Neuronal stem cell (in vitro differentiated cells): ENCODE measurements at regions not wholly inside any gene's neighbourhood (a gene's known extent, or its start where the extent isn't known, plus 50 kb on each side); places are given as distances from the start of the nearest gene placed in this dataset.

ENCODE experiments used
- DNase-seq: peaks from one replicate; pipeline ENCODE4 v3.0.0-alpha.2; 2013; ENCODE audit warnings: low spot score
- H2AFZ ChIP-seq: one replicate; pipeline ENCODE4 v1.6.1; 2013; ENCODE audit warnings: mild to moderate bottlenecking, low read length, inconsistent platforms
- H2AK5ac ChIP-seq: 2 replicates; pipeline ENCODE4 v1.6.1; 2013; ENCODE audit warnings: low read depth, mild to moderate bottlenecking, inconsistent platforms, low read length, moderate library complexity, mixed read lengths
- H2BK120ac ChIP-seq: 2 replicates; pipeline ENCODE4 v1.6.1; 2013; ENCODE audit warnings: low read depth, mild to moderate bottlenecking, inconsistent platforms, low read length, moderate library complexity, mixed read lengths
- H2BK12ac ChIP-seq: one replicate; pipeline ENCODE4 v1.6.1; 2013; ENCODE audit warnings: low read length, inconsistent platforms
- H2BK15ac ChIP-seq: 2 replicates; pipeline ENCODE4 v1.6.1; 2013; ENCODE audit warnings: mild to moderate bottlenecking, low read length, inconsistent platforms, mixed read lengths
- H2BK5ac ChIP-seq: one replicate; pipeline ENCODE4 v1.6.1; 2013; ENCODE audit warnings: inconsistent platforms, mild to moderate bottlenecking, low read length, moderate library complexity
- H3K14ac ChIP-seq: one replicate; pipeline ENCODE4 v1.6.1; 2013; ENCODE audit warnings: low read length, inconsistent platforms
- H3K18ac ChIP-seq: 2 replicates; pipeline ENCODE4 v1.6.1; 2013; ENCODE audit warnings: low read length, inconsistent platforms
- H3K23ac ChIP-seq: 2 replicates; pipeline ENCODE4 v1.6.1; 2013; ENCODE audit warnings: low read depth, mild to moderate bottlenecking, mixed read lengths, low read length, inconsistent platforms; ENCODE audit not compliant: poor library complexity
- H3K27ac ChIP-seq: replicated peaks from 3 replicates; pipeline ENCODE4 v1.5.1; 2013; ENCODE audit warnings: low read length, inconsistent platforms
- H3K27me3 ChIP-seq, 3 experiments: 2 replicates each; pipeline ENCODE4 v1.6.1; 2013; ENCODE audit warnings: low read length in 3 of 3, mild to moderate bottlenecking in 2 of 3, inconsistent platforms in 1 of 3, low read depth in 1 of 3, mixed read lengths in 1 of 3, moderate library complexity in 1 of 3; ENCODE audit not compliant: control insufficient read depth in 3 of 3, insufficient read depth in 3 of 3
- H3K36me3 ChIP-seq, 2 donors: replicated peaks in 1 of 2; 2 replicates each; pipeline ENCODE4 v1.6.1; 2013; ENCODE audit warnings: low read length in 2 of 2; ENCODE audit not compliant: control insufficient read depth in 2 of 2, insufficient read depth in 2 of 2
- H3K4ac ChIP-seq: 2 replicates; pipeline ENCODE4 v1.6.1; 2013; ENCODE audit warnings: inconsistent platforms, mild to moderate bottlenecking, low read length, moderate library complexity
- H3K4me1 ChIP-seq, 2 donors: 1 replicate in 1 of 2; 2 replicates in 1 of 2; pipeline ENCODE4 v1.6.1; 2013; ENCODE audit warnings: low read length in 2 of 2, low read depth in 1 of 2; ENCODE audit not compliant: control insufficient read depth in 2 of 2, insufficient read depth in 1 of 2
- H3K4me2 ChIP-seq: one replicate; pipeline ENCODE4 v1.6.1; 2013; ENCODE audit warnings: mild to moderate bottlenecking, low read length, inconsistent platforms; ENCODE audit not compliant: insufficient read depth, poor library complexity, severe bottlenecking
- H3K4me3 ChIP-seq, 2 donors: 2 replicates each; pipeline ENCODE4 v1.5.1; 2013; ENCODE audit warnings: low read length in 2 of 2, mild to moderate bottlenecking in 2 of 2, inconsistent platforms in 1 of 2, moderate library complexity in 1 of 2
- H3K79me1 ChIP-seq: one replicate; pipeline ENCODE4 v1.6.1; 2013; ENCODE audit warnings: low read depth, mild to moderate bottlenecking, inconsistent platforms, low read length, moderate library complexity
- H3K9ac ChIP-seq: one replicate; pipeline ENCODE4 v1.6.1; 2013; ENCODE audit warnings: mild to moderate bottlenecking, low read depth, low read length, inconsistent platforms; ENCODE audit not compliant: poor library complexity
- H3K9me3 ChIP-seq, 2 donors: replicated peaks in 1 of 2; 2 replicates each; pipeline versions ENCODE3 to v1.6.1; 2013; ENCODE audit warnings: low read length in 2 of 2, mild to moderate bottlenecking in 2 of 2, inconsistent platforms in 1 of 2, low read depth in 1 of 2, mixed read lengths in 1 of 2, moderate library complexity in 1 of 2; ENCODE audit not compliant: control insufficient read depth in 2 of 2, insufficient read depth in 1 of 2
- H4K8ac ChIP-seq: one replicate; pipeline ENCODE4 v1.6.1; 2013; ENCODE audit warnings: low read depth, mild to moderate bottlenecking, inconsistent platforms, low read length, moderate library complexity
- H4K91ac ChIP-seq: one replicate; pipeline ENCODE4 v1.6.1; 2013; ENCODE audit warnings: low read length, low read depth, mild to moderate bottlenecking, inconsistent platforms; ENCODE audit not compliant: poor library complexity
- WGBS, 2 donors: extraction: QIAGEN DNeasy Blood & Tissue Kit; methylation state at CpG; one replicate each; pipeline ENCODE4 v1.1.7; 2013; ENCODE audit warnings: missing lambda C conversion rate in 2 of 2, mixed read lengths in 1 of 2; ENCODE audit not compliant: insufficient read length in 2 of 2, insufficient replicate concordance in 1 of 2; ENCODE audit errors: extremely low coverage in 2 of 2; 5-methylcytosine and 5-hydroxymethylcytosine counted together

DNA sequence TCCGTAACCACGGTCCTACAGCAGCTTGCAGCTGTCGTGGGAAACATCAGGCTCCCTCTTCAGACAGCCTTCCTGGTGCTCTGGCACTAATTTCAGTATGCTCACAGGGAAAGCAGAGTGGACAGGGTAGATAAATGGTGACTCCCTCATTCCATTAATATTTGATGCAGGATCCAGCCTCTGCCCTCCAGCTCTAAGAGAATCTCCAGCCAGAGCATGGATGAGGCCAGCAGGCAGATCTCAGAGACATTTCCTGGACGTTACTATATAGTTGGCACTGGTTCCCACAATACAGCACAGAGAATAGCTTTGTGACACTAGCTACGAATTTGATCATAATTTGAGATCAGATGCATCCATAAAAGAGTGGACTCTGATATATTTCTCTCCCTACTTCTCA lies 341.4 kb downstream of the LIG4 start:
- Histone ChIP-seq H2BK12ac (no peak overlapping the region), H2BK5ac (no peak overlapping the region), H4K8ac (no peak overlapping the region), H3K36me3 (no peaks in the 10 kb centered on the region), H2BK120ac (no peak overlapping the region), H4K91ac (no peak overlapping the region), H3K4me3 (no peak overlapping the region), H3K4me2 (no peak overlapping the region), H3K14ac (no peak overlapping the region), H2AK5ac (no peak overlapping the region), H3K4me1 (no peaks in the 10 kb centered on the region), H3K27me3 (peaks cover 0 to 23% (median 0%) of the 10 kb centered on the region in 3 experiments), H2AFZ (no peak overlapping the region), H3K27ac (no peak overlapping the region), H3K23ac (no peak overlapping the region), H3K18ac (no peak overlapping the region), H3K9ac (no peak overlapping the region), H3K9me3 (no peaks in the 10 kb centered on the region), H3K4ac (no peak overlapping the region), H3K79me1 (no peaks in the 10 kb centered on the region), H2BK15ac (no peak overlapping the region)
- no CpG with 5 or more reads among the region's 5 CpGs for WGBS, 2 donors
- DNase-seq: no peak

DNA sequence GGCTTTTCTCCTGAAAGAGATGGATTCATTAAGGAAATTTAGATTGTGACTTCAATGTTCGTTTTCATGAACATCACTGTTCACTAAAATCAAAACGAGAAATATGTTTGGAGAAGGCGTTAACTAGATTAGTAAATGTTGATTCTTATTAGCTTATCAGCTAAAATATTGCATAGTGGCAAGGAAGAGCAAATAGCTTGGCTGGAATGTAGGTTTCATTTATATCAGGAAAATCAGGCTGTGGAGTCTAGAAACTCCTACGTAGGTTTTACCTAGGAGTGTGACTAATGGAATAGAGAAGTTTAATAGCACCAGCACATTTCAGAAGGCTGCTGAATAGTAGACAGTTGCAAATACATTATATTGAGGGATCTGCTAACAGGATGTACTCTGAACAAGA lies 344.9 kb downstream of the LIG4 start:
- DNase-seq: no peak
- H3K79me1 ChIP-seq: no peaks in the 10 kb centered on the region
- H2AFZ ChIP-seq: no peak overlapping the region

GRCh38 chr13:107867701-107868661 lies 347.4 kb downstream of the LIG4 start:
- no peaks in the 10 kb centered on the region for H3K79me1 ChIP-seq
- no peak overlapping the region for H2AK5ac ChIP-seq
- H3K4me3 ChIP-seq: peak overlapping the region; percentile 57 to 85
- H3K27me3 ChIP-seq: peaks cover 0 to 55% (median 13%) of the 10 kb centered on the region in 3 experiments
- H3K9me3 ChIP-seq: no peaks in the 10 kb centered on the region
- H4K91ac ChIP-seq: no peak overlapping the region
- H3K18ac ChIP-seq: peak overlapping the region; percentile 87
- H2BK5ac ChIP-seq: peak overlapping the region; percentile 53
- WGBS, 2 donors: no CpG with 5 or more reads among the region's 81 CpGs
- no peak overlapping the region for H3K27ac ChIP-seq
- peak; percentile 66 for DNase-seq
- H3K14ac ChIP-seq: no peak overlapping the region
- peak overlapping the region; percentile 95 for H3K23ac ChIP-seq
- peaks cover 2 to 3% of the 10 kb centered on the region in 2 donors for H3K4me1 ChIP-seq
- H3K4me2 ChIP-seq: peak overlapping the region; percentile 86
- no peak overlapping the region for H2BK12ac ChIP-seq
- H3K36me3 ChIP-seq: no peaks in the 10 kb centered on the region
- no peak overlapping the region for H4K8ac ChIP-seq
- peak overlapping the region; percentile 54 for H2BK15ac ChIP-seq
- H2BK120ac ChIP-seq: no peak overlapping the region
- H3K9ac ChIP-seq: peak overlapping the region; percentile 77
- H2AFZ ChIP-seq: peak overlapping the region; percentile 92
- no peak overlapping the region for H3K4ac ChIP-seq

More for the DNA sequence above, 344.9 kb downstream of the LIG4 start:
- Histone ChIP-seq H2BK15ac (no peak overlapping the region), H4K8ac (no peak overlapping the region), H2BK5ac (no peak overlapping the region), H3K27ac (no peak overlapping the region), H3K23ac (no peak overlapping the region), H3K9ac (no peak overlapping the region), H3K14ac (no peak overlapping the region), H3K4ac (no peak overlapping the region), H3K4me1 (peaks cover 2 to 3% of the 10 kb centered on the region in 2 donors), H3K4me3 (no peak overlapping the region), H3K18ac (no peak overlapping the region), H3K27me3 (peaks cover 0 to 48% (median 9%) of the 10 kb centered on the region in 3 experiments), H2AK5ac (no peak overlapping the region), H4K91ac (no peak overlapping the region), H2BK12ac (no peak overlapping the region), H2BK120ac (no peak overlapping the region), H3K9me3 (no peaks in the 10 kb centered on the region), H3K4me2 (no peak overlapping the region), H3K36me3 (no peaks in the 10 kb centered on the region)
- no CpG with 5 or more reads among the region's 4 CpGs for WGBS, 2 donors

DNA sequence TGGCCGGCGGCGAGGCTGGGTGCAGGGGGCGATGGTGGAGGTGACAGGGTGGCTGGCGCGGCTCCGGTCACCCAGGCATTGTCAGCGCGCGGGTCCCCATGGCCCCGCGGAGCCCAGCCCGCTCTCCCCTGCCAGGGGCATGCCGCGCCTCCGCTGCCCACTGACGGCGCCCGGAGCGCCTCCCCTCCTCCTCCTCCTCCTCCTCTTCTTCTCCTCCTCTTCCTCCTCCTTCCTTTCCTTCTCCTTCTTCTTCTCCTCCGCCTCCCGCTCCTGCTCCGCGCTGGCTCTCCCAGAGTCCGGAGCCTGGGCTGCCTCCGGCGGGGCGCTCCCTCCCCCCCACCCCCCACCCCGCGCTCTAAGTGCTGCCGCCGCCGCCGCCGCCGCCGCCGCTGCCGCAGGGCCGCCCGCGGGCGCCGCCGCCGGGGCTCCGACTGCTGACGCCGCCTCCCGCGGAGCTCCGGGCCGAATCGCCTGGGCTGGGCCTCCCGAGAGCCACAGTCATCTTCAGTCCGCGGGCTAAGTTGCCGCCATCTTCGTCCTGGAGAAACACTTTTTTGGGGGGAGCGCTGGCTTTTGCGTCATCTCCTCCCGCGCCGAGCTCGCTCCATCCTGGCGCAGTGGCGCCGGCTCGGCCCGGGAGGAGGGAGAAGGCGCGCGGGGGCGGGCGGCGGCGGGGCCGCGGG lies 348.3 kb downstream of the LIG4 start:
- Histone ChIP-seq H3K18ac (peak overlapping the region; percentile 85), H4K8ac (no peak overlapping the region), H3K23ac (no peak overlapping the region), H3K4me1 (peaks cover 2 to 3% of the 10 kb centered on the region in 2 donors), H2AFZ (peak overlapping the region; percentile 92), H2BK12ac (no peak overlapping the region), H2BK15ac (peak overlapping the region; percentile 54), H3K4ac (no peak overlapping the region), H4K91ac (no peak overlapping the region), H3K4me3 (peak overlapping the region; percentile 57 to 85), H3K9me3 (no peaks in the 10 kb centered on the region), H3K4me2 (peak overlapping the region; percentile 86), H2BK5ac (peak overlapping the region; percentile 53), H3K9ac (peak overlapping the region; percentile 86), H3K14ac (peak overlapping the region; percentile 38), H2BK120ac (no peak overlapping the region), H3K36me3 (no peaks in the 10 kb centered on the region), H3K27me3 (peaks cover 0 to 55% (median 13%) of the 10 kb centered on the region in 3 experiments), H3K79me1 (no peaks in the 10 kb centered on the region), H2AK5ac (no peak overlapping the region), H3K27ac (no peak overlapping the region)
- no CpG with 5 or more reads among the region's 79 CpGs for WGBS, 2 donors
- peak; percentile 33 for DNase-seq
